ENCODE measurements at regions not wholly inside any gene's neighbourhood (a gene's known extent, or its start where the extent isn't known, plus 50 kb on each side); places are given as distances from the start of the nearest gene placed in this dataset.

- Histone ChIP-seq H3K14ac (ENCODE audit: insufficient read depth, low read length) (no peak overlapping the region), H4K5ac (ENCODE audit: insufficient read length, low read depth, low read length) (no peak overlapping the region), H3K4ac (ENCODE audit: low read depth, low read length) (no peak overlapping the region), H2AK5ac (ENCODE audit: insufficient read length, low read length) (no peak overlapping the region), H2BK120ac (ENCODE audit: low read depth, low read length, poor library complexity, severe bottlenecking) (no peak overlapping the region), H4K20me1 (ENCODE audit: control insufficient read depth, insufficient read depth, insufficient read length) (no peaks in the 10 kb centered on the region), H3K79me2 (ENCODE audit: insufficient read depth, low read length) (no peaks in the 10 kb centered on the region), H3K4me2 (ENCODE audit: insufficient read depth, insufficient read length, low read length) (no peak overlapping the region), H4K91ac (ENCODE audit: insufficient read length, low read depth, low read length) (no peak overlapping the region), H2BK15ac (ENCODE audit: low read depth, low read length) (no peak overlapping the region), H3K18ac (ENCODE audit: insufficient read length, low read depth, low read length) (no peak overlapping the region), H3K79me1 (ENCODE audit: insufficient read depth, low read depth, low read length, poor library complexity, severe bottlenecking) (no peaks in the 10 kb centered on the region), H3K27ac (ENCODE audit: insufficient read length, low read depth, low read length) (no peak overlapping the region), H3K4me1 (ENCODE audit: insufficient read depth, low read length) (no peaks in the 10 kb centered on the region), H3K9ac (ENCODE audit: extremely low read depth, insufficient read length, low read length) (no peak overlapping the region), H3T11ph (ENCODE audit: low read length) (no peak overlapping the region), H3K23ac (ENCODE audit: insufficient read length, low read depth, low read length) (no peak overlapping the region), H2AFZ (ENCODE audit: low read length) (no peak overlapping the region), H2BK20ac (ENCODE audit: low read depth, low read length, poor library complexity, severe bottlenecking) (no peak overlapping the region), H3K23me2 (ENCODE audit: insufficient read length, low read depth, low read length, poor library complexity, severe bottlenecking) (no peaks in the 10 kb centered on the region), H4K8ac (replicated peaks; ENCODE audit: insufficient read length, low read depth, low read length) (no peak overlapping the region), H2BK5ac (ENCODE audit: insufficient read length, low read length) (no peak overlapping the region), H3K9me3 (ENCODE audit: control insufficient read depth, low read depth, low read length) (no peaks in the 10 kb centered on the region), H3K56ac (ENCODE audit: insufficient read length, low read depth, low read length) (no peak overlapping the region), H2BK12ac (ENCODE audit: insufficient read length, low read depth, low read length) (no peak overlapping the region), H3K27me3 (ENCODE audit: insufficient read depth, low read length) (no peaks in the 10 kb centered on the region)
- DNase-seq: no peak
- H3K36me3 Mint-ChIP-seq (ENCODE audit: insufficient read depth in 1 of 3, low read depth in 3 of 3): no peaks in the 10 kb centered on the region
- no peak overlapping the region for H3K4me3 Mint-ChIP-seq
- H3K9me3 Mint-ChIP-seq: no peaks in the 10 kb centered on the region
- H3K4me1 Mint-ChIP-seq: peaks cover 6 to 13% of the 10 kb centered on the region in 2 experiments; a peak in 3 of 4 replicates
- H3K27me3 Mint-ChIP-seq (ENCODE audit: low read depth): no peaks in the 10 kb centered on the region; the same call in 1 of the 2 replicates
- TF ChIP-seq CTCF (conservative IDR thresholded peaks at IDR 0.05): no peak
- WGBS (ENCODE audit: extremely low coverage, insufficient read length, low lambda C conversion rate): no CpG with 5 or more reads among the region's 3 CpGs
- H3K27ac Mint-ChIP-seq: no peak overlapping the region; a peak in 1 of 7 replicates
Measured at GRCh38 chr2:8498994-8499393, 182.9 kb upstream of the ID2 start.

Measured in H9 (cell line).